ENCODE measurements at regions not wholly inside any gene's neighbourhood (a gene's known extent, or its start where the extent isn't known, plus 50 kb on each side); places are given as distances from the start of the nearest gene placed in this dataset.

DNA sequence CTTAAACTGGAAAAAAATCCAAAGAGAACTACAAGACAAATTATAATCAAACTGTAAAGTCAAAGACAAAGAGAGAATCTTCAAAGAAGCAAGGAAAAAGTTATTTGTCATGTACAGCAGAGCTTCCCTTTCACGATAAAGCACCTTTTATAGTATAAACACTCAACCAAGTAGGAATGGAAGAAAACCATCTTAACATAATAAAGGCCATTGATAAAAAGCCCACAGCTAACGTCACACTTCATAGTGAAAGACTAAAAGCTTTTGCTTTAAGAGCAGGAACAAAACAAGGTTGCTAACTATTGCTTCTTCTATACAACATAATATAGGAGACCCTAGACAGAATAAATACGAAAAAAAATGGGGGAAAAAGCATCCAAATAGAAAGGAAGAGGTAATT lies 595.7 kb upstream of the POU3F4 start:
- DNase-seq = no peak

DNA sequence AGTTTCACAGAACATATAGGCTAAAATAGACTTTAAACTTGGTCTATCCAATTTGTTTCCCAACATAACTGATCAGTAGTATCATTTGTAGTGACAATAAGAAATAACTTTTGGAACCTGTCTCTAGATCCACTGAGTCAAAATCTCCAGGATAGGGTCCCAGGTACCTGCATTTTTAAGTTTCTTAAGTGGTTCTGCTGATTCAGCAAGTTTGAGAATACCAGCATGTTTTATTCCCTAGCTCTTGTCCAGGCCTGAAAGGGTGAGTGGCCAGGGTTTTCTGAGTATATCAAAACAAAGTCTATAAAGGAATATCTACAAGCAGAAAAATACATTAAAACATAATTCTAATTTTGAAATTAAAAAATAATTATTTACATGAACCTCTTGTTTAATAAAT lies 573.1 kb upstream of the POU3F4 start:
- DNase-seq = no peak

- DNase-seq = no peak
Observed at GRCh38 chrX:82945332-82945731, 562.8 kb upstream of the POU3F4 start.

GRCh38 chrX:82961129-82961528 lies 547.0 kb upstream of the POU3F4 start:
- DNase-seq = no peak

- no peak for DNase-seq
Observed at GRCh38 chrX:82973646-82974045, 534.4 kb upstream of the POU3F4 start.

GRCh38 chrX:82998163-82998562 lies 509.9 kb upstream of the POU3F4 start:
- DNase-seq = no peak

DNA sequence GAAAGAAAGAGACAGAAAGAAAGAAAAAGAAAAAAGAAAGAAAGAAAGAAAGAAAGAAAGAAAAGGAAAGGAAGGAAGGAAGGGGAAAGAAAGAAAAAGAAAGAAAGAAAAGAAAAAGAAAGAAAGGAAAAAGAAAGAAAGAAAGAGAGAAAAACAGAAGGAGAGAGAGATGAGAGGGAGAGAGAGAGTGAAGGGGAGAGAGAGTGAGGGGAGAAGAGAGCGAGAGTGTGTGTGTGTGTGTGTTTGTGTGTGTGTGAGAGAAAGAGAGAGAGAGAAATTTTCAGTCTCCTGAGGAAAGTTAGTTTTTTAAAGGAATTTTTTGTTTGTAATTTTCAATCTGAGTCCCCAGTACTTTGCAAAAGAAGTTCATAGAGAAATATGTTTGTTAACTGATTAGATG lies 504.1 kb upstream of the POU3F4 start:
- no peak for DNase-seq

DNA sequence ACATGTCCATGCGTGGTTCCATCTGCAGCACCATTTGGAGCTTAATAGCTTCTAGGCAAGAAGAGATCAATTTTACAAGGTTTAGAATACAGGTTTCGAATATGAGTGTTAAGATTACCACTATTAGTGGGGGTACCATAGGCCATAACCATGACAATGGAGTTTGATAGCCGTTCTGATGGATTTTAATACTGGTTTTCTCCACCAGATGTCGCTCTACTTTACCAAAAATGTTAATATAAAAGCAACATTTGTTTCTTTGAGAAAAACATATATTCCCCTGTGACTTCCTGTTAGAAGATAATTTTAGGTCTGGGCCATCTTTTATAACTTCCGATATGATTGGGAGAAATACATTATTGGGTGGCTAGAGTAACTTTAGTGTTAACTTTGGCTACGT lies 499.7 kb upstream of the POU3F4 start:
- no peak for DNase-seq

GRCh38 chrX:83019258-83019657 lies 488.8 kb upstream of the POU3F4 start:
- no peak for DNase-seq

- peak; percentile 24 for DNase-seq
Observed at GRCh38 chrX:83022020-83022419, 486.1 kb upstream of the POU3F4 start.

All from T1000 (cell line).